Nephron (organoid): ENCODE measurements at regions not wholly inside any gene's neighbourhood (a gene's known extent, or its start where the extent isn't known, plus 50 kb on each side); places are given as distances from the start of the nearest gene placed in this dataset.
A peak's percentile ranks its signal among the peaks of the same experiment; 100 is the strongest.
"Not testable (repeated sequence)": the region's sequence is repeated elsewhere in the genome, so short reads cannot be mapped to it uniquely, and the experiment has no call there.

Source experiments
- H3K27ac Mint-ChIP-seq, 3 experiments: 2 replicates each; pipeline ENCODE4 v1.8.0; 2020; ENCODE audit warnings: mixed read lengths in 3 of 3, mild to moderate bottlenecking in 2 of 3, moderate library complexity in 1 of 3
- H3K27me3 Mint-ChIP-seq: 2 replicates; pipeline ENCODE4 v1.8.0; 2021; ENCODE audit warnings: low read depth, mild to moderate bottlenecking, moderate library complexity, mixed read lengths
- H3K36me3 Mint-ChIP-seq: 2 replicates; pipeline ENCODE4 v1.8.0; 2020; ENCODE audit warnings: low read depth, mixed read lengths
- H3K4me1 Mint-ChIP-seq: 2 replicates; pipeline ENCODE4 v1.8.0; 2020; ENCODE audit warnings: mixed read lengths
- H3K4me3 Mint-ChIP-seq, 3 experiments: 2 replicates each; pipeline ENCODE4 v1.8.0; 2020; ENCODE audit warnings: mild to moderate bottlenecking in 3 of 3, mixed read lengths in 3 of 3, moderate library complexity in 2 of 3
- H3K9me3 Mint-ChIP-seq: 2 replicates; pipeline ENCODE4 v1.8.0; 2020; ENCODE audit warnings: mixed read lengths
- CTCF ChIP-seq, 3 experiments: fragments of 200-600 bp; sonication (generic); IDR thresholded peaks; one replicate each; pipeline ENCODE4 v1.5.0; 2021; ENCODE audit warnings: antibody characterized with exemption in 3 of 3; ENCODE audit not compliant: unreplicated experiment in 3 of 3

- H3K9me3 Mint-ChIP-seq = no peaks in the 10 kb centered on the region
- H3K4me1 Mint-ChIP-seq = peaks cover 57% of the 10 kb centered on the region
- H3K27me3 Mint-ChIP-seq = peaks cover 7% of the 10 kb centered on the region
- no peaks in the 10 kb centered on the region for H3K36me3 Mint-ChIP-seq
- H3K27ac Mint-ChIP-seq = peak overlapping the region in 1 of 3 experiments; percentile 82
- no peak for TF ChIP-seq CTCF (IDR thresholded peaks at IDR 0.05; ENCODE audit: unreplicated experiment in 3 of 3)
- H3K4me3 Mint-ChIP-seq = no peak overlapping the region
Measured at GRCh38 chr6:37078814-37079213, 73.4 kb downstream of the FGD2 start.

GRCh38 chr6:37081042-37081607, 75.7 kb downstream of the FGD2 start:
- H3K4me1 Mint-ChIP-seq = peaks cover 61% of the 10 kb centered on the region
- no peaks in the 10 kb centered on the region for H3K36me3 Mint-ChIP-seq
- no peak overlapping the region for H3K4me3 Mint-ChIP-seq
- H3K9me3 Mint-ChIP-seq = no peaks in the 10 kb centered on the region
- peak overlapping the region; percentile 5 to 31 (median 20) for H3K27ac Mint-ChIP-seq
- peaks cover 12% of the 10 kb centered on the region for H3K27me3 Mint-ChIP-seq
- TF ChIP-seq CTCF (IDR thresholded peaks at IDR 0.05; ENCODE audit: unreplicated experiment in 3 of 3) = no peak

- no peak overlapping the region for H3K4me3 Mint-ChIP-seq
- H3K9me3 Mint-ChIP-seq = no peaks in the 10 kb centered on the region
- peaks cover 60% of the 10 kb centered on the region for H3K4me1 Mint-ChIP-seq
- H3K36me3 Mint-ChIP-seq = peaks cover 3% of the 10 kb centered on the region
- H3K27ac Mint-ChIP-seq = peak overlapping the region; percentile 72 to 84 (median 84)
- TF ChIP-seq CTCF (IDR thresholded peaks at IDR 0.05; ENCODE audit: unreplicated experiment in 3 of 3) = no peak
- H3K27me3 Mint-ChIP-seq = peaks cover 9% of the 10 kb centered on the region
Measured at GRCh38 chr6:37082390-37083130, 77.1 kb downstream of the FGD2 start.

GRCh38 chr6:37083243-37084138, 78.0 kb downstream of the FGD2 start:
- Mint-ChIP-seq H3K4me1 (peaks cover 55% of the 10 kb centered on the region), H3K9me3 (no peaks in the 10 kb centered on the region), H3K36me3 (peaks cover 3% of the 10 kb centered on the region), H3K27ac (peak overlapping the region; percentile 72 to 84 (median 84)), H3K4me3 (peak overlapping the region in 2 of 3 experiments; percentile 46 to 54), H3K27me3 (peaks cover 5% of the 10 kb centered on the region)
- no peak for TF ChIP-seq CTCF (IDR thresholded peaks at IDR 0.05; ENCODE audit: unreplicated experiment in 3 of 3)

- not testable (repeated sequence) for H3K36me3 Mint-ChIP-seq, H3K9me3 Mint-ChIP-seq, H3K4me3 Mint-ChIP-seq, H3K27me3 Mint-ChIP-seq
- H3K4me1 Mint-ChIP-seq = peaks cover 56% of the 10 kb centered on the region
- H3K27ac Mint-ChIP-seq = peak overlapping the region in 2 of 3 experiments; percentile 36 to 39
Measured at GRCh38 chr6:37084665-37085064, 79.2 kb downstream of the FGD2 start.

- H3K36me3 Mint-ChIP-seq = peaks cover 3% of the 10 kb centered on the region
- no peak overlapping the region for H3K4me3 Mint-ChIP-seq
- peak overlapping the region; percentile 17 to 39 (median 36) for H3K27ac Mint-ChIP-seq
- H3K27me3 Mint-ChIP-seq = peaks cover 5% of the 10 kb centered on the region
- no peaks in the 10 kb centered on the region for H3K9me3 Mint-ChIP-seq
- no peak for TF ChIP-seq CTCF (IDR thresholded peaks at IDR 0.05; ENCODE audit: unreplicated experiment in 3 of 3)
- H3K4me1 Mint-ChIP-seq = peaks cover 56% of the 10 kb centered on the region
Measured at GRCh38 chr6:37085198-37085597, 79.7 kb downstream of the FGD2 start.
